Progenitor cell of endocrine pancreas (in vitro differentiated cells): ENCODE measurements at regions not wholly inside any gene's neighbourhood (a gene's known extent, or its start where the extent isn't known, plus 50 kb on each side); places are given as distances from the start of the nearest gene placed in this dataset.

Experiments used
- DNase-seq: peaks from one replicate; pipeline ENCODE4 v3.0.0; 2021; ENCODE audit warnings: low spot score; ENCODE audit not compliant: unreplicated experiment
- H3K27ac Mint-ChIP-seq: 2 replicates; pipeline ENCODE4 v1.8.0; 2021; ENCODE audit warnings: mild to moderate bottlenecking, moderate library complexity, mixed read lengths
- H3K27me3 Mint-ChIP-seq: 2 replicates; pipeline ENCODE4 v1.8.0; 2021; ENCODE audit warnings: mixed read lengths
- H3K36me3 Mint-ChIP-seq: 2 replicates; pipeline ENCODE4 v1.8.0; 2022; ENCODE audit warnings: mixed read lengths; ENCODE audit not compliant: insufficient read depth
- H3K4me1 Mint-ChIP-seq: 2 replicates; pipeline ENCODE4 v1.8.0; 2021; ENCODE audit warnings: low read depth, mixed read lengths
- H3K4me3 Mint-ChIP-seq: 2 replicates; pipeline ENCODE4 v1.8.0; 2021; ENCODE audit warnings: low read depth, mild to moderate bottlenecking, moderate library complexity, mixed read lengths
- H3K9me3 Mint-ChIP-seq: 2 replicates; pipeline ENCODE4 v1.8.0; 2021; ENCODE audit warnings: low read depth, mixed read lengths
- TF ChIP-seq, protein P1 (sequence below): fragments of 200-600 bp; sonication (generic); IDR thresholded peaks from one replicate; pipeline ENCODE4 v1.5.0; 2021; ENCODE audit warnings: antibody characterized with exemption, mild to moderate bottlenecking; ENCODE audit not compliant: unreplicated experiment

DNA sequence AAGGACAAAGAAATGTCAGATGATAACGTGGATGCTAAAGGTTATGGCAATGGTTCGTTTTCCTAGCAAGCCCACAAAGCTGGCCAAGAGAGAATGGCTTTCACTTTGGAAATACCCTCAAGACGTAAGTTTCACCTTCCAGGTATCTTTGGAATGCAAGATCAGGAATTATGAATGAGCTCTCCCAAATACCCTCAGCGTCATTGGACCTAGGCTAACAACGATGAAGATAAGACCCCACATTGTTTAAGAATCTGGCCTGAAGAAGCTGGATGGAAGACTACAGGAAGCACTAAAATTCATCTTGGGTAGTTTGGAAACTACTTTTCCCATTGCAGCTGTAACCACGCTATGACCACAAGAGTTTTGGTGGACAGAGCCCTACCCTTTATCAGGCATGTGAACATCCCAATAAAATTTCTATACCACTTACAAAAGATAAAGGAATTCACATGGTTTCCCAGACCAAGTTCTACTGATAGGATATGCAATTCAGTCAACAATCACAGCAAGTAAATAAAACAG is 111.9 kb downstream of the KDR start:
- no peaks in the 10 kb centered on the region for H3K27me3 Mint-ChIP-seq
- H3K9me3 Mint-ChIP-seq: no peaks in the 10 kb centered on the region
- H3K36me3 Mint-ChIP-seq: no peaks in the 10 kb centered on the region
- TF ChIP-seq, protein P1, sequence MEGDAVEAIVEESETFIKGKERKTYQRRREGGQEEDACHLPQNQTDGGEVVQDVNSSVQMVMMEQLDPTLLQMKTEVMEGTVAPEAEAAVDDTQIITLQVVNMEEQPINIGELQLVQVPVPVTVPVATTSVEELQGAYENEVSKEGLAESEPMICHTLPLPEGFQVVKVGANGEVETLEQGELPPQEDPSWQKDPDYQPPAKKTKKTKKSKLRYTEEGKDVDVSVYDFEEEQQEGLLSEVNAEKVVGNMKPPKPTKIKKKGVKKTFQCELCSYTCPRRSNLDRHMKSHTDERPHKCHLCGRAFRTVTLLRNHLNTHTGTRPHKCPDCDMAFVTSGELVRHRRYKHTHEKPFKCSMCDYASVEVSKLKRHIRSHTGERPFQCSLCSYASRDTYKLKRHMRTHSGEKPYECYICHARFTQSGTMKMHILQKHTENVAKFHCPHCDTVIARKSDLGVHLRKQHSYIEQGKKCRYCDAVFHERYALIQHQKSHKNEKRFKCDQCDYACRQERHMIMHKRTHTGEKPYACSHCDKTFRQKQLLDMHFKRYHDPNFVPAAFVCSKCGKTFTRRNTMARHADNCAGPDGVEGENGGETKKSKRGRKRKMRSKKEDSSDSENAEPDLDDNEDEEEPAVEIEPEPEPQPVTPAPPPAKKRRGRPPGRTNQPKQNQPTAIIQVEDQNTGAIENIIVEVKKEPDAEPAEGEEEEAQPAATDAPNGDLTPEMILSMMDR: no peak
- H3K4me3 Mint-ChIP-seq: no peak overlapping the region
- peaks cover 4% of the 10 kb centered on the region for H3K4me1 Mint-ChIP-seq
- no peak for DNase-seq
- H3K27ac Mint-ChIP-seq: no peak overlapping the region

GRCh38 chr4:55012363-55013230 is 112.8 kb downstream of the KDR start:
- Mint-ChIP-seq H3K9me3 (no peaks in the 10 kb centered on the region), H3K4me1 (peaks cover 4% of the 10 kb centered on the region), H3K27me3 (no peaks in the 10 kb centered on the region), H3K4me3 (no peak overlapping the region), H3K27ac (no peak overlapping the region), H3K36me3 (no peaks in the 10 kb centered on the region)
- TF ChIP-seq, protein P1: no peak
- no peak for DNase-seq

DNA sequence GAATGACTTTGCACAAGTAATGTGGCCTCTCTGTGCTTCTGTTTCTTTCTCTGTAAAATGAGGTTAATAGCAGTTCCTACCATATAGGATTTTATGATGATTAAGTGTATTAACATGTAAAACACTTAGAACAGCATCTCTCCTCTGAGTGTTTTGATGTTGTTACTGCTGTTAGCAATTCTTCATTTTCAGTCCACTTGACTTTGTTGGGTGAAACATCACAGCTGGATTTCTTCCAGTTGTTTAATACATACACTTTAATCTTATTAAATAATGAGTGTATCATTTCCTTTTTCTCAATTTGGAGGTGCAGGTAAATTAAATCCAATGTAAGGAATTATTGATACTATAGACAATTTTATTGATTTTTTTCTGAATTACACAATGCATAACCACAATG is 113.6 kb downstream of the KDR start:
- TF ChIP-seq, protein P1: no peak
- H3K36me3 Mint-ChIP-seq: no peaks in the 10 kb centered on the region
- no peaks in the 10 kb centered on the region for H3K27me3 Mint-ChIP-seq
- H3K27ac Mint-ChIP-seq: no peak overlapping the region
- H3K4me3 Mint-ChIP-seq: no peak overlapping the region
- DNase-seq: no peak
- peaks cover 4% of the 10 kb centered on the region for H3K4me1 Mint-ChIP-seq
- H3K9me3 Mint-ChIP-seq: no peaks in the 10 kb centered on the region

- DNase-seq: no peak
- no peaks in the 10 kb centered on the region for H3K27me3 Mint-ChIP-seq
- H3K9me3 Mint-ChIP-seq: no peaks in the 10 kb centered on the region
- peaks cover 4% of the 10 kb centered on the region for H3K4me1 Mint-ChIP-seq
- no peaks in the 10 kb centered on the region for H3K36me3 Mint-ChIP-seq
- H3K4me3 Mint-ChIP-seq: no peak overlapping the region
- TF ChIP-seq, protein P1: no peak
- no peak overlapping the region for H3K27ac Mint-ChIP-seq
Measured at GRCh38 chr4:55010550-55010949, 114.8 kb downstream of the KDR start.

DNA sequence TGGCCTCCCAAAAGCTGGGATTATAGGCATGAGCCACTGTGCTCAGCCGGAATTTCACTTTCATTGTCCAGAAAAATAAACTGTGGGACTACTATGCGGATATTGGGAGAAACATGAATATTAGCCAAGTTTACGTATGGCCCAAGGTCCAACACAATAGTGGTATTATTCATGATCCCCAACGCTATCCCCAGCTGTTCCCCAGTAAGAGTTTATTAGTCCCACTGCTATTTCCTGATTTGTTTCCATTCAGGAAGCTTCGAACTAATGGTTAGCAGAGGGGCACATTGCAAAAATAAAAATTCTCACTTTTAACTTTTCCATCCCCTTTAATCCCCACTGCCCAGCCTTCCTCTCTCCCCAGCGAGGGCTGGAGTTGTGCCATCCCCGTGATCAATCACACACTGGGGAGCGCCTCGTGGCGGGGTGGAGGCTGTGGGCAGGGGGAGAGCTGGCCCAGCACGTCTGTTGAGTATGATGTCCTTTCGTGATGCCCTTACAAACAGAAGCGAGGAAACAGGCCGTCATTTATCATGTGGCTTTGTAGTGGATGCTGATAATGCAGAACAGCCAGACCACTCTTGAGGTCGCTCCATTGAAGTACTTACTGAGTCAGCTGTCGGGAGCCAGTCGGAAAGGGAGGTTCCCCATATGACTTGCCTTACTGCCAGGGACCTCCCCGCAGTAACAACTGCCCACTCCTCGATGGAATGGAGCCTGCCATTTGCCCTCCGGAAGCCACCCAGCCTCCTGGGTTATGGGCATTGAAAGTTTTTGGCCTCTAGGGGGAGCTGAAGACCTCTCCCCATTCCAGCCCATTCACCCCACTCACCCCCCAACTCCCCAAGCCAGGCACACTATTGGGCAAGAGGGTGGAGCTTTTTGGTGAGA is 117.0 kb downstream of the KDR start:
- Mint-ChIP-seq H3K4me1 (peaks cover 4% of the 10 kb centered on the region), H3K27me3 (no peaks in the 10 kb centered on the region), H3K9me3 (no peaks in the 10 kb centered on the region), H3K36me3 (no peaks in the 10 kb centered on the region), H3K4me3 (no peak overlapping the region), H3K27ac (no peak overlapping the region)
- DNase-seq: no peak
- TF ChIP-seq, protein P1: no peak
